22Rv1 (cell line): ENCODE measurements at regions not wholly inside any gene's neighbourhood (a gene's known extent, or its start where the extent isn't known, plus 50 kb on each side); places are given as distances from the start of the nearest gene placed in this dataset.

ENCODE experiments used
- H3K27ac ChIP-seq: fragments of 450-650 bp; 2 replicates; pipeline ENCODE4 v1.5.1; 2017
- ZFX ChIP-seq: fragments of 450-650 bp; IDR thresholded peaks from 2 replicates; pipeline ENCODE4 v1.6.1; 2017; ENCODE audit warnings: antibody characterized with exemption, borderline replicate concordance
- TF ChIP-seq, protein P1 (sequence below): fragments of 450-650 bp; IDR thresholded peaks from 2 replicates; pipeline ENCODE4 v1.5.1; 2017; ENCODE audit warnings: mild to moderate bottlenecking

DNA sequence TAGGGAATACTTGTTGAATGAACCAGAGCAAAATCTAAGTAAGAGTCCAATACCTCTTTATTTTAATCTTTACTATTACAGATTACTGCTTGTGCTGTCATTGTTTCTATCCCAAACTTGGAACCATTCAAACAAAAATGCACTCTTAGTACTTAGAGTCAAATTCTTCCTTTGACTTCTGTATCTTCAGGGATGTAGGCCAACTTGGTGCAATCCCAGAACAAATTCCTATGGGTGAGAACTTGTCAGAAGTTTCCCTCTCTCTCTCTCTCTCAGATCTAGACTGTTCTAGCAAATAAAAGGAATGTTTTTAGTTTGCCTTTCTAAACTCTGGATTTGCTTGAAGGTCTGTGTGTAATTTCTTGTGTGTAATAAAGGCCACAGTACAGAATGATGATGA lies 329.0 kb upstream of the TMTC4 start:
- H3K27ac ChIP-seq, result no peak overlapping the region
- TF ChIP-seq, protein P1, sequence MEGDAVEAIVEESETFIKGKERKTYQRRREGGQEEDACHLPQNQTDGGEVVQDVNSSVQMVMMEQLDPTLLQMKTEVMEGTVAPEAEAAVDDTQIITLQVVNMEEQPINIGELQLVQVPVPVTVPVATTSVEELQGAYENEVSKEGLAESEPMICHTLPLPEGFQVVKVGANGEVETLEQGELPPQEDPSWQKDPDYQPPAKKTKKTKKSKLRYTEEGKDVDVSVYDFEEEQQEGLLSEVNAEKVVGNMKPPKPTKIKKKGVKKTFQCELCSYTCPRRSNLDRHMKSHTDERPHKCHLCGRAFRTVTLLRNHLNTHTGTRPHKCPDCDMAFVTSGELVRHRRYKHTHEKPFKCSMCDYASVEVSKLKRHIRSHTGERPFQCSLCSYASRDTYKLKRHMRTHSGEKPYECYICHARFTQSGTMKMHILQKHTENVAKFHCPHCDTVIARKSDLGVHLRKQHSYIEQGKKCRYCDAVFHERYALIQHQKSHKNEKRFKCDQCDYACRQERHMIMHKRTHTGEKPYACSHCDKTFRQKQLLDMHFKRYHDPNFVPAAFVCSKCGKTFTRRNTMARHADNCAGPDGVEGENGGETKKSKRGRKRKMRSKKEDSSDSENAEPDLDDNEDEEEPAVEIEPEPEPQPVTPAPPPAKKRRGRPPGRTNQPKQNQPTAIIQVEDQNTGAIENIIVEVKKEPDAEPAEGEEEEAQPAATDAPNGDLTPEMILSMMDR, result no peak
- no peak for TF ChIP-seq ZFX

DNA sequence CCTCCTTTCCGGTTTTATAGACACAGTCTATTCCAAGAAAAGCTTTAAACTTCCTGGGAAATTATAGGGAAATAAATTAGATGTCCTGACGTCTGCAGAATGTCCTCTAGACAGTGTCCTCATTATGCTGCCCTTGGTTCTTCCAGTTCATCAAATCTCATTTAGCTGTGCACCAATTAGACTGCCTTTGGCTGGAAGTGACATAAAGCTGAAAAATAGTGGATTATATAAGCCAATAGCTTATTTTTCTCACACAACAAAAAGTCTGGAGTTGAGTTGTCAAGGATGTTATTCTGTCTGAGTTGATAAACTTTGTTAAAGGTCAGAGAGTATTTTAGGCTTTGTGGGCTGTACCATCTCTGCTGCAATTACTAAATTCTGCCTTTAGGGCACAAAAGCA lies 314.8 kb upstream of the TMTC4 start:
- TF ChIP-seq, protein P1, result no peak
- TF ChIP-seq ZFX, result no peak
- no peak overlapping the region for H3K27ac ChIP-seq

DNA sequence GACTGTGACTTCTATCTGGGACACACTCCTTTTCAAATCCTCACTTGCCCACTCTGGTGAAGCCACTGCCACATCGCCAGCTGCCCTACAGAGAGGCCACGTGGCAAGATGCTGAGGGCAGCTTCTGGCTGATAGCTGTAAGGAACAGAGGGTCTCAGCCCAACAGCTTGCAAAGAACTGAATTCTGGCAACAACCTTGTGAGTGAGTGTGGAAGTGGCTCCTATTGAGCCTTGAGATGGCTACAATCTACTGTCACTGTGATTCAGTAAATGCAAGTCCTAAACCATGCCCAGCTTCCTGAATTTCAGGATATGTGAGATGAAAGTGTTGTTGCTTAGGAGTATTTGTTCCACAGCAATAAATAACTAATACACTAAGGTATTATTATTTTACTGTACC lies 314.3 kb upstream of the TMTC4 start:
- no peak for TF ChIP-seq ZFX
- TF ChIP-seq, protein P1, result no peak
- H3K27ac ChIP-seq, result no peak overlapping the region

DNA sequence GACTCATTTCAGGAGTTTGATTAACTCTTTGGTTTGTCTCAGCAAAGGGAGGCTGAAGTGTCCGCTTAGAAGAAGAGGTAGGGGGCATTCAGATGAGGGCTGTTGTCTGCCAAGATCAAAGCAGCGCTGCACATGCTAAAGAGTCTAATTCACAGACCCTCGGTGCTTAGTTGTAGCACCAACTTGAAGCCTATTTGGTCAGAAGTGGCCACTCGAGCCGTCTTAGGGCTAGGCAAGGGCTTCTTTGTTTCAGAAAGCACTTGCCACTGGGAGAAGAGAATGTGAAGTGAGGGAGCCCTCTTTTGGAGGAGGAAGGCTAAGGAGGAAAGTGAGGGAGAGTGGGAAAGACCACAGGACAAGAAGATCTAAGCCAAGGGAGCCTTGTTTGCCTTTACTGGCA lies 313.4 kb upstream of the TMTC4 start:
- H3K27ac ChIP-seq, result no peak overlapping the region
- TF ChIP-seq, protein P1, result no peak
- no peak for TF ChIP-seq ZFX

DNA sequence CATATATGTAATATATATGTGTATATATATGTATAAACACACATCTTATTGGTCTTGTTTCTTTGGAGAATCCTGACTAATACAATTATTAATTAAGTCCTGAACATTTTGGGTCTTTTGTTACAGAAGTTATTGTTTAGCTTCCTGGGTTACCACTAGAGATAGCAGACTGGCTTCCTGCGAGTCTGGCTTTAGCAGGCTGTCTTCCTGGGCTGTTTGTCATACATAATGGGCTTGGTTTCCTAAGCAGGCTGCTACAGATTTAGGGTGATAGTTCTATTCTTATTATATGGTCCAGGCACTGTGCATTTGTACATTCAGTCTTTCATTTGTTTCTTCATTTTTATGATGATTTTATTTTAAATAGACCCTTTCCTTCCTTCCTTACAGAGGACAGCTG lies 312.0 kb upstream of the TMTC4 start:
- no peak overlapping the region for H3K27ac ChIP-seq
- no peak for TF ChIP-seq ZFX
- TF ChIP-seq, protein P1, result no peak

DNA sequence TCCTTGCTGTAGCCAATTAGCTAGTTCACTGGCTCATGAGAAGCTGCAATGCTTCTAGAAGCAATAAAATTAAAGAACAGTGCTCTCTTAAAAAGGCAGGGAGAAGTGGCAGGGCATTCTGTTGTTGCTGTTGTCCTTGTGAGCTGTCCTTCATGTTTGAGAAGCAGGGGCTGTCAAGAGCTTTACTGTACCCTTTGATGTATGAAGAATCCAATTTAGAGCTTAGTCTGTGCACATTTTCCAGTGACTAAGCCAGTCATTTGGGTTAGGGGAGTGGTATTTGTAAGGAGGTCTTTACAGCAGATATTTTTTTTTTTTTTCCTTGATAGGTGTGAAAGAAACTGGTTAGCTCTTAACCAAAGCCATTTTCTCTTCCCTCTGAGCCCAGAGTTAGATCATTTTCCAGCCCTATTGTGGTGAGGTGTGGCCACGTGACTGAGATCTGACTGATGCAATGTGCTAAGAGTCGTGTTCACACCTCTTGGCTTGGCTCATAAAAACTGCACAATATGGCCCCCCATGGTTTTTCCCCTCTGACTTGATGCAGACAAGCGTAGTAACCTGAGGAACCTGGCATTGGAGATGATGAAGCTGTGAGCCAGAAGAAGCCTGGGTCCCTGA lies 309.6 kb upstream of the TMTC4 start:
- H3K27ac ChIP-seq, result no peak overlapping the region
- TF ChIP-seq, protein P1, result no peak
- TF ChIP-seq ZFX, result no peak

DNA sequence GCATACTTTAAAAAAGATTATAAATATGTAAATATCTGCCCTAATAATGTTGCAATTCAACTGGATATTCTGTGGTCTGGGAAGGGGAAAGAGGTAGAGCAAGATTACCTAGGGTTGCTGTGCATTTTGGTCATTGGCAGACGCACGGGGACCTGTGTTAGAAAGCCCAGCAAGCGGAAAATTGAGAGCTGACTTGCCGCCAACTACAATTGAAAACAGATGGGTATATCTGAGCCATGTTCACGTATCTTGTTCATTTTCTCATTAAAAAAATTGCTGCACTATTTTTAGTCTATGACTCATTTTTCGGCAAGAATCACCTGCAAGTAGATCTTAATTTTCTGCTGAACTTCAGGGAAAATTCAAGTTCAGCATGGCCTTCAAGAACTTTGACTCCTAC lies 308.5 kb upstream of the TMTC4 start:
- H3K27ac ChIP-seq, result no peak overlapping the region
- TF ChIP-seq, protein P1, result no peak
- TF ChIP-seq ZFX, result no peak
